ENCODE measurements at regions not wholly inside any gene's neighbourhood (a gene's known extent, or its start where the extent isn't known, plus 50 kb on each side); places are given as distances from the start of the nearest gene placed in this dataset.

DNA sequence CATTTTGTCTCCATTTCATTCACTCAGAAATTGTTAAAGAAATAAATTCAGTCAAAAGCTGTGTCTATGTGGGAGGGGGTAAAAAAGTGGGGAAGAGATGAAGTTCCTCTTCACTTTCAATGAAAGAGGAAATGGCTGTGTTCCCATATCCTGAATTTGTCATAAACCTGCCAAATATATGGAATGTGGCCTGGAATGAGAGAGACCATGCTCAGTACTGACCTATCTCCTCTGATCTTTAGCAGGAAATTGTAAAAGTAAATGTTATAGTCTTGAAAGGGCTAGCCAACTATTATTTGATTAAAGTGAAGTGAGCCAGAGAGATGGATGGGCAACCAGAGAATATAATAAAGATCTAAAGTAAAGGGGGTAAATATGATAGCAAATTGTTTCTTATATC is 130.3 kb upstream of the C21orf91 start:
- no peak overlapping the region for H3K27ac Mint-ChIP-seq (ENCODE audit: unreplicated experiment)
- no peaks in the 10 kb centered on the region for H3K36me3 Mint-ChIP-seq (ENCODE audit: unreplicated experiment)
- H3K27me3 Mint-ChIP-seq (ENCODE audit: unreplicated experiment) = peaks cover 2% of the 10 kb centered on the region
- DNase-seq = no peak
- no peaks in the 10 kb centered on the region for H3K4me1 Mint-ChIP-seq (ENCODE audit: low read depth, unreplicated experiment)
- peaks cover 4% of the 10 kb centered on the region for H3K9me3 Mint-ChIP-seq (ENCODE audit: unreplicated experiment)
- no peak overlapping the region for H3K4me3 Mint-ChIP-seq (ENCODE audit: unreplicated experiment)
- TF ChIP-seq, protein P1, sequence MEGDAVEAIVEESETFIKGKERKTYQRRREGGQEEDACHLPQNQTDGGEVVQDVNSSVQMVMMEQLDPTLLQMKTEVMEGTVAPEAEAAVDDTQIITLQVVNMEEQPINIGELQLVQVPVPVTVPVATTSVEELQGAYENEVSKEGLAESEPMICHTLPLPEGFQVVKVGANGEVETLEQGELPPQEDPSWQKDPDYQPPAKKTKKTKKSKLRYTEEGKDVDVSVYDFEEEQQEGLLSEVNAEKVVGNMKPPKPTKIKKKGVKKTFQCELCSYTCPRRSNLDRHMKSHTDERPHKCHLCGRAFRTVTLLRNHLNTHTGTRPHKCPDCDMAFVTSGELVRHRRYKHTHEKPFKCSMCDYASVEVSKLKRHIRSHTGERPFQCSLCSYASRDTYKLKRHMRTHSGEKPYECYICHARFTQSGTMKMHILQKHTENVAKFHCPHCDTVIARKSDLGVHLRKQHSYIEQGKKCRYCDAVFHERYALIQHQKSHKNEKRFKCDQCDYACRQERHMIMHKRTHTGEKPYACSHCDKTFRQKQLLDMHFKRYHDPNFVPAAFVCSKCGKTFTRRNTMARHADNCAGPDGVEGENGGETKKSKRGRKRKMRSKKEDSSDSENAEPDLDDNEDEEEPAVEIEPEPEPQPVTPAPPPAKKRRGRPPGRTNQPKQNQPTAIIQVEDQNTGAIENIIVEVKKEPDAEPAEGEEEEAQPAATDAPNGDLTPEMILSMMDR (IDR thresholded peaks at IDR 0.05; ENCODE audit: partially characterized antibody, unreplicated experiment) = no peak

DNA sequence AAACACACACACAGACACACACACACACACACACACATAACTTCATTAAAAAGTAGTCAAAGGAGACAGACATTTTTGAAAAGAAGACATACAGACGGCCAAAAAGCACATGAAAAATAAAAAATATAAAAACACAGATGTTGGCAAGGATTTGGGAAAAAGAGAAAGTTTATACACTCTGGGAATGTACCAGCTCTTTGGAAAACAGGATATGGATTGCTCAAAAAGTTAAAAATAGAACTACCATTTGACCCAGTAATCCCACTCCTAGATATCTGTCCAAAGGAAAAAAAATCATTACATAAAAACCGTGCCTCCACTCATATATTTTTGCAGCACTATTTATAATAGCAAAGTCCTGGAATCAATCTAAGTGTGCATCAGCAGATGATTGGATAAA is 128.4 kb upstream of the C21orf91 start:
- DNase-seq = no peak
- Mint-ChIP-seq H3K4me1 (ENCODE audit: low read depth, unreplicated experiment) (no peaks in the 10 kb centered on the region), H3K27ac (ENCODE audit: unreplicated experiment) (no peak overlapping the region), H3K4me3 (ENCODE audit: unreplicated experiment) (no peak overlapping the region), H3K36me3 (ENCODE audit: unreplicated experiment) (no peaks in the 10 kb centered on the region), H3K9me3 (ENCODE audit: unreplicated experiment) (peaks cover 2% of the 10 kb centered on the region), H3K27me3 (ENCODE audit: unreplicated experiment) (no peaks in the 10 kb centered on the region)
- TF ChIP-seq, protein P1 (IDR thresholded peaks at IDR 0.05; ENCODE audit: partially characterized antibody, unreplicated experiment) = no peak

DNA sequence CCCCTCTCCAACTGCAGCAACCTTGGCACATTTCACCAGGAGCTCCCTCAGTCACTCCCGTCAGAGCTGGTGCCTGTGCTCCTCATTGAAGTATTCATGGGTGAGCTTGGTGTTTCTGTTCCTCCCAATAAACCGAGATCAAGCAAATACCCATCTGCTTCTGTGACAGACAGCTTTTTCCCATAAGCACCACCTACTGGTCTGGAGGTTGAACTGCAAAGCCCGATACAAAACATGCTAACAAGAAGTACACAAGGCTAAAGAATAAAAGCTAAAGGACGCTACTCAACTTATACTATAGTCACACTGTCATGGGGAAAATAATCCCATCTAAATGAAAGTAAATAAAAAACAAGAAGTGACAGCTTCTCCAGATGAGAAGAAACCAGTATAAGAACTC is 111.9 kb upstream of the C21orf91 start:
- no peak overlapping the region for H3K27ac Mint-ChIP-seq (ENCODE audit: unreplicated experiment)
- no peaks in the 10 kb centered on the region for H3K27me3 Mint-ChIP-seq (ENCODE audit: unreplicated experiment)
- TF ChIP-seq, protein P1 (IDR thresholded peaks at IDR 0.05; ENCODE audit: partially characterized antibody, unreplicated experiment) = peak; percentile 63
- H3K36me3 Mint-ChIP-seq (ENCODE audit: unreplicated experiment) = no peaks in the 10 kb centered on the region
- no peak overlapping the region for H3K4me3 Mint-ChIP-seq (ENCODE audit: unreplicated experiment)
- no peak for DNase-seq
- peaks cover 3% of the 10 kb centered on the region for H3K4me1 Mint-ChIP-seq (ENCODE audit: low read depth, unreplicated experiment)
- no peaks in the 10 kb centered on the region for H3K9me3 Mint-ChIP-seq (ENCODE audit: unreplicated experiment)

DNA sequence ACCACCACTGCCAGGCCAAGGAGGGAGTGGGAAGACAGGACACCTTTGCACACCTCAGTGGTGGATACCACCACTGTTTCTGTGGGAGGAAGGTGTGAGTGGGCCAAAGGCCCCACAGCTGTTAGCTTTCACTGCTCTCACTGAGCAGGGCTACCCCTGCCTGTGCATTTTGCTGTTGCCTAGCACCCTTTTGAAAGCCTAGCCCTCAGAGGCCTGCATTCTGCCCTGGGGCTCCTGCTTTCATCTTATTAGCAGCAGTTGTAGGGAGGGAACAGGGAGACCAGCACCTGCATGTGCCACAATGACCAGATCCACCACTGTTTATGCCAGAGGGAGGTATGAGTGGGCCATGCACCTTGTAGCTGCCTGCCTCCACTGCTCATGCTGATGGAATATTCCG is 110.9 kb upstream of the C21orf91 start:
- TF ChIP-seq, protein P1 (IDR thresholded peaks at IDR 0.05; ENCODE audit: partially characterized antibody, unreplicated experiment) = no peak
- Mint-ChIP-seq H3K27me3 (ENCODE audit: unreplicated experiment) (no peaks in the 10 kb centered on the region), H3K36me3 (ENCODE audit: unreplicated experiment) (no peaks in the 10 kb centered on the region), H3K4me1 (ENCODE audit: low read depth, unreplicated experiment) (peaks cover 3% of the 10 kb centered on the region), H3K9me3 (ENCODE audit: unreplicated experiment) (no peaks in the 10 kb centered on the region), H3K4me3 (ENCODE audit: unreplicated experiment) (no peak overlapping the region), H3K27ac (ENCODE audit: unreplicated experiment) (no peak overlapping the region)
- DNase-seq = no peak

DNA sequence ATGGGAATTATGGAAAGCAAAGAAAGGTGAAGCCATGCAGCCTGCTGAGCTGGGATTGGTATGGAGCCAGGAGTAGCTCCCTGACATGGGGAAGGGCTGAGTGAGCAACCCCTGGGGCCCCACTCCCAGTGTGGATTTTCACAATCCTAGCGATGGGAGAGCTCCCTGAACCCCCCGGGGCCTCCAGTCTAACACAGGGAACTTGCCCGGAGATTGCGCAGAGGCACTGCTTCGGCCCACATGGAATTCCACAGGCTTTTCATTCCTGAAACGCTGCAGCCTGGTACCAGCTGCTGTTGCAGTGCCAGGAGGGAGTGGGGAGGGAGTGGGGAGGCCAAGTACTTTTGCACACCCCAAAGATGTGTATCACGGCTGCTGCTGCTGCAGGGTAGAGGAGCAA is 110.4 kb upstream of the C21orf91 start:
- H3K4me3 Mint-ChIP-seq (ENCODE audit: unreplicated experiment) = no peak overlapping the region
- TF ChIP-seq, protein P1 (IDR thresholded peaks at IDR 0.05; ENCODE audit: partially characterized antibody, unreplicated experiment) = no peak
- H3K36me3 Mint-ChIP-seq (ENCODE audit: unreplicated experiment) = no peaks in the 10 kb centered on the region
- no peak overlapping the region for H3K27ac Mint-ChIP-seq (ENCODE audit: unreplicated experiment)
- peaks cover 3% of the 10 kb centered on the region for H3K4me1 Mint-ChIP-seq (ENCODE audit: low read depth, unreplicated experiment)
- H3K9me3 Mint-ChIP-seq (ENCODE audit: unreplicated experiment) = no peaks in the 10 kb centered on the region
- no peaks in the 10 kb centered on the region for H3K27me3 Mint-ChIP-seq (ENCODE audit: unreplicated experiment)
- no peak for DNase-seq
